ENCODE measurements at regions not wholly inside any gene's neighbourhood (a gene's known extent, or its start where the extent isn't known, plus 50 kb on each side); places are given as distances from the start of the nearest gene placed in this dataset.

DNA sequence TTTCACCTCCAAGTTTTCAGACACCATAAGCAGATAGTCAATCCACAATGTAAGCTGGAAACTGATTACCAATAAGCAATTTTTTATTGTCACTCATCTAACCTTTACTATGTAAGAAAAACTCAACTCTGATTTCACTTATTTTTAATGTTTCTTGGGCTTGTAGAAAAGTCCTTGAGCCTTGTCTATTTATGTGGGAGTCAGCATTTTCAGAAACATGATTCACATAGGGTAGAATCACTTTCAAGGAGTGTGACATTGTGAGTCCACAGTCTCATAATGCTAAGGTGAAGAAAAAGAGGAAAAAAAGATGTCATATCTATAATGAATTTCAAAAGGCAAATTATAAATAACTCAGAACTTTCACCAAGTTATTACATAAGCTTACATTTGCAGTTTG, 2167.9 kb upstream of the C9orf72 start:
- TF ChIP-seq EZH2 (optimal IDR thresholded peaks at IDR 0.05; ENCODE audit: low read depth, low read length): no peak
- no peak for TF ChIP-seq CTCF (IDR thresholded peaks at IDR 0.05; ENCODE audit: low read length)
